GM19395 (cell line): ENCODE measurements at regions not wholly inside any gene's neighbourhood (a gene's known extent, or its start where the extent isn't known, plus 50 kb on each side); places are given as distances from the start of the nearest gene placed in this dataset.
"Not testable (repeated sequence)": the region's sequence is repeated elsewhere in the genome, so short reads cannot be mapped to it uniquely, and the experiment has no call there.

Experiments used
- ATAC-seq: cut with Tn5 transposase; IDR thresholded peaks from one replicate; pipeline ENCODE4 v1.9.1; 2021; ENCODE audit warnings: mild to moderate bottlenecking, moderate library complexity; ENCODE audit not compliant: unreplicated experiment

DNA sequence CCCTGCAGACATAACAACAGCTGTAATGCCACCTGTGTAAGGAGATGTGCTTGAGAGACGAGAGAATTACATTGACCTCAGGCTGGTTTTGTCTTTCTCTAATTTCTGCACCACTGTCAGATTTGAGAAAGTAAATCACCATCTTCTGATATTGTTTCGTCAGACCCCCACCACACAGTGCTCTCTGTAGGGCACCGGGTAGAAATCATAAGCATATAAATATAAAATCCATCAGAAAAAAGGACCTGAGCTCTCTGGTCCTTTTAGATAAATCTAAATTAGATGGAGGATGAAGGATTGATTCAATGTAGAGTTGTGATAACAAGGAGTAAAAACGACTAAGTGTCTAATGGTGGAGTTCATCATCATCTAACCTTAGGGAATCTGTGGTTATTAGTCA lies 1981.0 kb upstream of the PRR20A start:
- no peak for ATAC-seq

DNA sequence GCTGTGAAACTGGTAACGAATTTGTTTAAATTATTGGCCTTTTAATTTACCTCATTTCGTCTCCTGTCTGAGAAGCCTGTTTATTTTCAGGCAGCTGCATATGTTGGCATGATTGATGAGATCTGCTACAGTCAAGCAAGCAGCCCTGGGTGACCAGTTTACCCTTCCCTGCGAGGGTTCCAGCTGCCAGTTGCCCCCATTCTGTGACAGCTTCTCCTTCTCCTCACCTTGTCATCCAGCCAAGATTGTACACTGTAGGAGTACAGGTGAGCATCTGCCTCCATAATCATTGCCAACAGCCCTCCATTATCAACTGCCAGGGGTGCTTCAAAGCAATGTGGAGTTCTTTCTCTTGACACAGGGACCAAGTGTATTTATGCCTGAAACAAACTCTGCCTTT lies 1979.9 kb upstream of the PRR20A start:
- ATAC-seq: no peak

DNA sequence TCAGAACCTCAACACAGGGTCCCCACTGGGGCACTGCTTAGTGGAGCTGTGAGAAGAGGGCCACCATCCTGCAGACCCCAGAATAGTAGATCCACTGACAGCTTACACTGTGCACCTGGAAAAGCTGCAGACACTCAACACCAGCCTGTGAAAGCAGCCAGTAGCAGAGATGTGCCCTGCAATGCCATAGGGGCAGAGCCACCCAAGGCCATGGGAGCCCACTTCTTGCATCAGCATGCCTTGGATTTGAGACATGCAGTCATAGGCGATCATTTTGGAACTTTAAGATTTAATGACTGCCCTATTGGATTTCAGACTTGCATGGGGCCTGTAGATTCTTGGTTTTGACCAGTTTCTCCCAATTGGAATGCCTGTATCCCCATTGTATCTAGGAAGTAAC lies 1962.1 kb upstream of the PRR20A start:
- not testable (repeated sequence) for ATAC-seq

DNA sequence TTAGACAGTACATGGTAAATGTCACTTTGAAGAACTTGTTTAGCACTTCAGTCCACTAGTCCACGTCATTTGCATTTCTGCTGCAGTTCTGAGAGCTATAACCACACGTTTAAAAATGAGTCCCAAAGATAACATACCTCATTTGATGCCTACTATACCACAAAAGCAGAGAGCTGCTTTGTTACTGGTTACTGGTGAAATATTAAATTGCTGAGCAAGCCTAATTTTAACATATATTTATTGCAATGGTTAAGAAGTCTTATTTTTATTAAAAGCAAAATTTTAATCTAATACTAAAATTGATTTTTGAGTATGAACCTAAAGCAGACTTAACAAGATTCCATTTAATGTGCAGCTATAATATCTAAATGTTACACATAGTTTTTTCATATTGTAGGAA lies 1949.7 kb upstream of the PRR20A start:
- no peak for ATAC-seq

DNA sequence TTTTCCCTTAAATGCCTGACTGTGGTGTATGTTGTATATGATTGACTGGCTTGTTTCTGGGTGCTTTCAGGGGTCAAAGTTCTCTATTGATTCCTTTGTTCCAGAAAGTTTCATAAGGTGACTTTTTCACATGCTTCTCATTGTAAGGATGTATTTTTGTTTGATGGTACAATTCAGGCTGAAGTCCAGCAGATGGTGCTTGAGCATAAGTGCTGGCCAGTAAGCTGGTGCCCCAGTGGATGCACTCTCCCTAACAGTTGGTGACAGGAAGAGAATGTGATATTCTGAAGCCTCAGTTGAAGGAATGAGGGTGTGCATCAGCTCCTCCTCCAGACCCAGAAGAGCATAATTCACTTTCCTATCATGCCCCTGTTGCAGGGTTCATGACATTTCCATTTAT lies 1941.6 kb upstream of the PRR20A start:
- no peak for ATAC-seq

DNA sequence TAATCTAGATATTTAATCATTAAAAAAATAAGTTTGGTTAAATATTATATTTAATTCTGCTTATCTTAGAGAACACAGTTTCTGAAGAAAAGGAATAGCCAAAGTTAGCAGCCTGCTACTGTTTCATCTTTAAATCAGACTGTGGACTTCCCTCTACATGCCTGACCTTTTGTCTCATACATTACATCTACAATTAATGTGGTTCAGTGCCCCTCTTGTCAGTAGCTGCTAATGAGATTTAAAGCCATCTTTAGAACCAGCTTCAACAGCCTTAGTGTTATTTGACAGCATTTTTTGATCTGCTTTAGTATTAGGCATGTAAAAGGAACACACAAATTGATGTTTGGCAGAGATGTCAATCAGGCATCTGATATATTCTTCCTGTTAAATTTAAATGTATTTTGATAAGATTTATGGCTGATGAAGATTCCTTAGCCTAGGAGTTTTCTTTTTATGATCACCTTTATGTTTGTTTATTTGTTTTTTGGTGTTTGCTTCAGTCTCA lies 1925.8 kb upstream of the PRR20A start:
- ATAC-seq: no peak

DNA sequence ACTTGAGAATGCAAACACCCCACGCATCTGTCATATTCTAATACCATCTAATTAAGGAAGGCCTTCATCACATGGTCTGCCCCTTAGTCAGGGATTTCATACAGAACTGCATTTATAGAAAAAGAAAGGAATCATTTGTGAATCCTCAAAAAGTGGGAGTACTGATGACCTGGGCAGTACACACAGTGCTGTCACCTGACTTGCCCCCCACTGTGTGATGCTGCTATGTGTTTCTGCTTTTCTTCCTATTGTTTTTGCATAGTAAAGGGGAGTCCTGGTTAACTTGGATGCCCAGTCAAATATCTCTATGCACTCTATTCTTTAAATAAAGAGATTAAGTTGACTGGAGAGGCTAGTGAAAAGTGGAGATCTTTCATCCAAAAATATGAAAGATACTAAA lies 1921.2 kb upstream of the PRR20A start:
- no peak for ATAC-seq

DNA sequence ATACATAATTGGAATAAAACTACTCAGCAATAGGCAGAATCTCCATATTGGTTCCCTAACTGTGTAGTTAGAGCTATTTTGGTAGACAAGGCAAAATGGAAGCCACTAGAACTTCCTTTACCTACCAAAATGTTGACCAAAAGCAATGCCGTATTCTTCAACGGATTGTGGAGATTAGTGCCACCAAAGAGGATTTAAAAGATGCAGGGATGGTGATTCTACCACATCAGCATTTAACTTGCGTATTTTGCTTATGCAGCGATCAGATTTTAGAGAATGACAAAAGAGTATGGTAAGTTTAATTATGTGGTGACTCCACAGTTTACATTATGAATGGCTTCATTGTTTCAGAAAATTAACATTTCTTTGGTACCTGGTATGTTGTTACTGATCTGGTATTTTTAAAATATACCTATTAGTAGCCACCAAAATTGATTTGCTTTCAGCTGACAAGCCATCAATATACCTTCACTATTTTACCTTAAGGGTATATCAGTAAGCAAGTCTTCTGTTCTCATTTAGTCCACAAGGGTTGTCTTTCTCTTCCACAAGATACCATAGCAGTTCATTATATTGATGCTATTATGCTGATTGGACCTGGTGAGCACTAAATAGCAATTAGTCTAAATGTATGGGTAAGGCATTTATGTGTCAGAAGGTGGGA lies 1910.7 kb upstream of the PRR20A start:
- no peak for ATAC-seq

DNA sequence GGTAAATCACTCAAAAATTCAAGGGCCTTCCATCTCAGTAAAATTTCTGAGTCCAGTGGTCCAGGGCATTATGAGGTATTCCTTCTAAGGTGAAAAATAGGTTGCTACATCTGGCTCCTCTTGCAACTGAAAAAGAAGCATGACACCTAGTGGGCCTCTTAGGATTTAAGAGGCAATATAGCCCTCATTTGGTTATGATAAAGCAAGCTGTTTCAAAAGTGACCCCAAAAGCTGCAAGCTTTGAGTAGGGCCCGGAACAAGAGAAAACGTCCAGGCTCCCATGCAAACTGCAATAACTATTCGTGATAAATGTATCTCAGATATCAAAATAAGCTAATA lies 1910.2 kb upstream of the PRR20A start:
- no peak for ATAC-seq

DNA sequence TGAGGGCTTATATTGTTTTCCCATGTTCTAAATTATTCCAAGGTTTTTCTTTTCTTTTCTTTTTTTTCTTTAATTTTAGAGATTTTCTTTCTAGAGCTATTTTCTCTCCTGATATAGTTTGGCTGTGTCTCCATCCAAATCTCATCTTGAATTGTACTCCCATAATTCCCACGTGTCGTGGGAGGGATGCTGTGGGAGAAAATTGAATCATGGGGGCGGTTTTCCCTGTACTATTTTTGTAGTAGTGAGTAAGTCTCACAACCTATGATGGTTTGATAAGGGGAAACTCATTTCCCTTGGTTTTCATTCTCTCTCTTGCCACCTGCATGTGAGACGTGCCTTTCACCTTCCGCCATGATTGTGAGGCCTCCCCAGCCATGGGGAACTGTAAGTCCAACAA lies 1906.4 kb upstream of the PRR20A start:
- ATAC-seq: no peak

DNA sequence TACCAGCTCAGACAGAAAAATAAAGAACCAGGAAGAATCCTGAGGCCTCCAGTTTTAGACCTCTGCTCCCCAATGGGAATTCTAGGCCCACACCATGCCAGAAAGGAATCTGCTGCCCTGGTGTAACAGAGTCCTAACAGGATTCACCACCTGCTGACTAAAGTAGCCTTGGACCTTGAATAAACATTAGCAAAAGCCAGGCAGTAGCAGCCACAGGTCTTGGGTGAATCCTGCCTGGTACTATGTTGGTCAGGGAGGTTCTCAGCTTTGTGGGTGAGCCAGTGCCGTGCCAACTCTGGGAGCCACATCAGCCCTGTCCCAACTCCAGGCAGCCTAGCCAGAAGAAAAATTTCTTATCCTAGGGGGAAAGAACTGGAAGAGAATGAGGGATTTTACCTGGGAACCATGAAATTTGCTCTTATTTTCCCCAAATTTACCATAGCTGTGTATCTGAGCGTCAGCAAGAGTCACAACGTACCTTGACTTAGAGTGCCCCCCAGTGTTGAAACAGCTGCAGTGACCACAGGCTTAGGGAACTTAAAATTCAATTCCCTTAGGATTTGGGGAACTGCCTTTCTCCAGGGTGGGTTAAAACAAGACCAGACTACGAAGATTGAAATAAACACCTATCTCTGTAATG lies 1895.6 kb upstream of the PRR20A start:
- no peak for ATAC-seq

DNA sequence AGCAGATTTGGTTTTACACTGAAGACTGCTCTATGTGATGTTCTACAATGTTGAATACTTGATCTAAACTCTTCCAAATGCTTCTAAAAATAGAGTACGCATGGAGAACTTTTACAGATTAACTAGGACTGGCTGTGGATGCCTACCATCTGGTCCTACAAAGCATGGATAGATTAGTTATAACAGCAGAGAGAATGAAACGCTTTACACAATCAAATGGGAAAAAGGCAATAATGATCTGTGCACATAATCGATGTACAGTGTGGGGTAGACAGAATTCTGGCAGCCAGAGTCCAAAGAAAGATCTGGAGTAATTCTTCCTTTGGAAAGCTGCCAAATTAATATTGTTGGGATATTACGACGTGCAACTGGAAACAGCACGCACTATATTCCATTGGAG lies 1885.5 kb upstream of the PRR20A start:
- no peak for ATAC-seq

DNA sequence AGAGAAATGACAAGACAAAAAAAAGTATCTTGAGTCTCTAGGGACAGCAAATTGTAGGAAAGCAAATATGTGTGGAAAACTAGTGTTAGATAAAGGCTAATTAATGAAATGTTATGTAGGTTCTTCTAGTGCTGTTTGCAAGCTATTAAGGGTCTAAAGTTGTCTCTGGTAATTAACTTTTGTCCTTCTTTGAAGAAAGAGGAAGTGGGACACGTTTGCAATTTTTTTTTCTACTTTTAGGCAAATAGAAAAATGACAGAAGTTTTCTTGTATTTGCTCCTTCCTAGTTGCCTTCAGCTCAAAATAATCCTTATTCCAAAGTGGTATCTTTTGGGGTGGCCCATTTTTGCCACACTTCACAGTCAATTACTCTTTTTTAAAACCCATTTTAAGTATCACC lies 1877.7 kb upstream of the PRR20A start:
- ATAC-seq: no peak

DNA sequence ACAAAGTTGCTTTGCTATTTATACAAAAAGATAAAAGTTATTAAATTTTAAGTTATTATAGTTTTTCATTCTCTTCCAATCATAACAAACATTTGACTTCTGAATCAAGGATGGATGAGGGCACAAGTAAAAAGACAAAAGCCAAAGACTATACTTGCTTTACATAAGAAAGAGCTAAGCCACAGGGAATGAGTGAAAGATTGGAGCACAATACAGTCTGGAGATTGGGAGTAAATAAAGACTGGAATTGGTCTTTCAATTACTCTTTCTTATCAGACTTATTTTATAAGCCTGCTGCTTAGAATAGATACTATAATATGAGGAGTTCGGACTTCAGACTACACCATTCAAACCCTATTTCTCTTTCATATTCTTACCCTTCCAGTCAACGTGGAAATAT lies 1874.1 kb upstream of the PRR20A start:
- ATAC-seq: no peak

DNA sequence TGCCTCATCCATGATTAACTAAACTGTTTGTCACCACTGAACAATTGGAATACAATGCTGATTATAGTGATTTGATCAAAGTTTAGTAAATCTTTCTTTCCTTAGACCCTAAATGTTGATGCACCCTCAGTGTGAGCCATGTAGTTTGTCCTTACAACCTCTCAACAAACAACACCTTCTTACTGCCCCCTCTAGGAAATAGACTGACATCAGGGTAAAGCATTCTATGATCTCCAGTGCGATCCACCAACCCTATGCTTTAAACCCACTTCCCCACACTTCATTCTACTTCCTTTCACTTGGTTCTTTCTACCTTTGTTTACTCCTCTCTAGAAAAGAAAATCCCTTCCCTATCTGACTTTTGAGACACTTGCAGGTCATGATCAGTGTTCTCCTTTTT lies 1842.5 kb upstream of the PRR20A start:
- ATAC-seq: no peak

DNA sequence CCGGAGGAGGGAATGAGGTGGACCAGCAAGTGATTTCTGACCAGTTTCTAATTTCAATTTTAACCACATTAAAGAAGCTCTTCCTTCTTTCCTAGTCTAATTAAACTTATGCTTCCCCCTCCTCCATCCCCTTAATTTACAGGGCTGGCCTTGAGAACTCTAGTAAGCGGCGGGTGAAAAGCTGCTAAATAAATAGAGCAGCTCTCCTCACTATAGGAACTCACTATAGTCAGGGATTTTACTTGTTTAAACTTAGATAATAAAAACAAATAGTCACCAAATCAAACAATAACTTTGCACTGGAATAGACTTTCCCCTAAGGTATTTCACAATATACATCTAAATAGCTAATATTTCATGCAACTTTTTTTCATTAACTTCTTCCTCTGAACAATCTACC lies 1838.2 kb upstream of the PRR20A start:
- no peak for ATAC-seq

DNA sequence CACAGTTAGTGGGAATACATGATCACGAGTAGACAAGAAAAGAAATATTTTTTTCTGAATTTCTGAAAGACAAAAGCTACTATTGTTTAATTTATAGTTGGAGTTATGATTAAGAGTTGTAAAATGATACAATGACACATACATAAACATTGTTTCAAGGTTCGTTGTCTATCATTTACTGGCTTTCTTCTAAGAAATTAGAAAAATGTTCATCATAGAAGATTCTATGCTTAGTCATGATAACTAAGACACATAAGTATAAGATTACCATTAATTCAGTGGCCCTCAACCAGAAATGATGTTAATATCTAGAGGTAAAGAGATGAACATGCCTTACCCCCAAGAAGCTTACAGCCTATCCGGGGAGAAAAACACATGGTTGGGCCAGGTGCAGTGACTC lies 1832.8 kb upstream of the PRR20A start:
- no peak for ATAC-seq

DNA sequence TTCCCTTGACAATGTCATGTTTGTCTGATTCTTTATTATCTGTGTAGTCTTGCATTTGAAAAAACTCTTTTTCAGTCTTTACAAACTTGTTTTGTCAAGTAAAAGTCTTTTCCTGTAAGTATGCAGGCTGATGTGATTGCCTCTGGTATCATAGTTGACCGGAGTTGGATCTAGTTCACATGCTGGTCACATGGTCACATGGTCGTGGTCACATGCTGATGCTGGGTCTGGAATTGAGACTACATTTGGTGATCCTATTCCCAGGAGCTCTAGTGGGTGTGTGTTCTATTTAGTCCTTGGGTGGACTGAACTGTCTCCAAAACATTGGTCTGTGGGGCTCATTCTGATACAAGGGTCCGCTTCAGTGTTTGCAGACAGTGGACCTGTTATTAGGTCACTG lies 1798.8 kb upstream of the PRR20A start:
- ATAC-seq: no peak

DNA sequence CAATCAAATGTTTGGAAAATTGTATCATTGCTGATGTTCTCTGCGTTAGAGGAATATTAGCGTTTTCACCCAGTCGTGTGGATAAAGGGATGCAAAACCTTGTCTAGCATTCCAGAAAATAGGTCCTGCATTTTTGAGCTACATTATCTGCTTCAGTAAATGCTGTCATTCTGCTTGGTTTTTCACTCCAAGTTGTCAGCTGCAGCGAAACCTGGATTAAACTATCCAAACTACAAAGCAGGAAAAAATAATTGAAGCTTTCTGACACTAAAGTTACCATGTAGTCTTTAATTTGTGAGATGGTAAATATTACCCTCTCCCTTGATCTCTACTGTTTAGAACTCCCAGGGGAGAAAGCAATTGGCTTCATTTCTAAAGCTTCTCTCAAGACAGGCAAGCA lies 1795.5 kb upstream of the PRR20A start:
- no peak for ATAC-seq

DNA sequence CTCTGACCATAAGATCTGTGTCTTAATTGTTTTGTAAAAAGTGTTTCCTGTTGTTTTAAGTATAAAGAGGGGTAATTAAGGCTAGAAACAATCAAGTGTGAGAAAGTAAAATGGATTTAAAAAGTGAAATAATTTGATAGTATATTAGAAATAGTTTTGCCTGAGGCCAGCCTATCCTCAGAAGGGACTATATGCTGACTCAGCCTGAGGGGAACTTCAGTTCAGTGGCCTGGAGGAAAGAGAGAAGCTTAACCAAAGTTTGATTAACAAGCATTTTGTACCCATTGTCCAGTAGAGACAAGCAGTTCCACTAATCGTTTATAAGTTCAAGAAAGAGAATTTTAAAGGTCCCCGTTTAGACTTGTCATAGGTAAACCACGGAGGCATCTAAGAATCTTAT lies 1793.2 kb upstream of the PRR20A start:
- ATAC-seq: no peak

DNA sequence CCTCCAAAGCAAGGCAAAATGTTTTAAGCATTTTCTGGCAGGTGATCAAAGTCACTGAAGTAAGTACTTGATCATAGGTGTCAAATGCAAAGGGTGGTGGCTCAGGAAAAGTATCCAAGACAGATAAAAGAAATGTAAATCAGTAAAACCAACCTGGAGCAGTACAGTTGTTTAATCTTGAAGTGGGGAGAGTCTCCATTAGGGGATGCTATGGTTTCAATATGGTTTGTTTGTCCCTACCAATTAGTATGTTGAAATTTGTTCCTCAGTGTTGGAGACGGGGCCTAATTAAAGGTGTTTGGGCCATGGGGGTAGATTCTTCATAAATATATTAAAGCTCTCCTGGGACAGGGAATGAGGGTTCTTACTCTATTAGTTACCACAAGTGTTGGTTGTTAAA lies 1781.7 kb upstream of the PRR20A start:
- no peak for ATAC-seq

DNA sequence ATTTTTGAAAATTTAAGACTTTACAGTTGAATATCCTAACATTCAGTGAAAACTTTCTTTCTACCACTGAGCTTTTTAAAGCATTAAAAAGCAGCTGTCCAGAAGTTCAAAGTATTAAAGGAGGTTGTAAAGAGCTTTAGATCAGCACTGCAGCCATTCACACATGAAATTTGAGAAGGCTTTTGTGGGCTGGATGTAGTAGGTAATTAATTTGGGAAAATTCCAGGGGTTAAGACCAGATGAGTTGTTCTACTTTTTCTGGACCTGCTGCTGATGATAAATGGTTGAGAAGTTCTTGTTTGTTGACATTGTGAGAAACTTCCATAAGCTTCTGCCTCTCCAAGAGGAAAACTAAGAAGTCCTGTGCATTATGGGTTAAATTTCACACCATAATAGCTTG lies 1779.6 kb upstream of the PRR20A start:
- no peak for ATAC-seq

DNA sequence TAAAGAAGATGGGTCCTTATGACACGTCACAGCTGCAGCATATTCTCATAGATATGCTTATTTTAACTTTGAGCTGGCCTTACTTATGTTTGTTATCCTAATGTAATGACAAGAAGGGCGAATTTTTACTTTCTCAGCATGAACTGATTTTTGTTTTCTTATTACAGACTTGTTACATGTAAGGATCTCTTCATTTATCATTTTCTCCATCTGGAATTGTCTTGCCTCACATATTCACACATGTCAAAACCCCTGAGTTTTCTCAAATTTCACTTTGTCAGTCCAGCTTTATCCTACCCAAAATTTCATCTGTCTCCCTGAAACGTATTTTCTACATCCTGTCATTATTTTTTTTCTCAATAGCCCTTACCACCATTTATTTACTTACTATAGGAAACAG lies 1774.0 kb upstream of the PRR20A start:
- ATAC-seq: no peak
